NT2/D1 (cell line): ENCODE measurements at regions not wholly inside any gene's neighbourhood (a gene's known extent, or its start where the extent isn't known, plus 50 kb on each side); places are given as distances from the start of the nearest gene placed in this dataset.

Source experiments
- SUZ12 ChIP-seq: IDR thresholded peaks from 2 replicates; pipeline ENCODE4 v1.6.1; 2011; ENCODE audit not compliant: insufficient read length, insufficient read depth; ENCODE audit errors: extremely low read depth
- YY1 ChIP-seq: IDR thresholded peaks from 2 replicates; pipeline ENCODE4 v1.6.1; 2011; ENCODE audit not compliant: insufficient read length, insufficient read depth
- ZNF274 ChIP-seq: IDR thresholded peaks from 2 replicates; pipeline ENCODE4 v1.6.1; 2011; ENCODE audit warnings: mild to moderate bottlenecking, low read depth, low read length

DNA sequence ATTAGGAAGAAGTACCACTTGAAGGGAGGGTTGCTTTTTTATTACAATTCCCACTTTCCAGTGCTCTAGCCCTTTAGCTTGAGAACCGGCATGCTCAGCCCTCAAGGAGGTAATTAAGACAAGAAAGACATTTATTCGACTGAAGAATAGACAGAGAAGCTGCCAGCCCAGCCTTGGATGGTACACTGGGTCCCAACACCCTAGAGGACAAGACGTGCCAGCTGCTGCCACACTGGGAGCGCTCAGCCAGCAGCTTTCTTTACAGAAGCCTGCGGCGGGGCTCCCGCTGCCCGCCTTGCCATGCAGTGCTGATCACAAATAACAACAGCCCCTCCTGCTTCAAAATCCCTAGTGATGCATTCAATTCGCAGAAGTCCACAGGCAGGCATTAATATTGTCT is 746.3 kb upstream of the RAB6C start:
- no peak for TF ChIP-seq YY1
- no peak for TF ChIP-seq ZNF274
- no peak for TF ChIP-seq SUZ12
